WI38 (cell line): ENCODE measurements at regions not wholly inside any gene's neighbourhood (a gene's known extent, or its start where the extent isn't known, plus 50 kb on each side); places are given as distances from the start of the nearest gene placed in this dataset.
"Not testable (repeated sequence)": the region's sequence is repeated elsewhere in the genome, so short reads cannot be mapped to it uniquely, and the experiment has no call there.

Experiments
- H3K4me3 ChIP-seq: 2 replicates; pipeline ENCODE4 v1.5.1; 2011; ENCODE audit warnings: low read depth, mild to moderate bottlenecking, control low read depth, low read length

DNA sequence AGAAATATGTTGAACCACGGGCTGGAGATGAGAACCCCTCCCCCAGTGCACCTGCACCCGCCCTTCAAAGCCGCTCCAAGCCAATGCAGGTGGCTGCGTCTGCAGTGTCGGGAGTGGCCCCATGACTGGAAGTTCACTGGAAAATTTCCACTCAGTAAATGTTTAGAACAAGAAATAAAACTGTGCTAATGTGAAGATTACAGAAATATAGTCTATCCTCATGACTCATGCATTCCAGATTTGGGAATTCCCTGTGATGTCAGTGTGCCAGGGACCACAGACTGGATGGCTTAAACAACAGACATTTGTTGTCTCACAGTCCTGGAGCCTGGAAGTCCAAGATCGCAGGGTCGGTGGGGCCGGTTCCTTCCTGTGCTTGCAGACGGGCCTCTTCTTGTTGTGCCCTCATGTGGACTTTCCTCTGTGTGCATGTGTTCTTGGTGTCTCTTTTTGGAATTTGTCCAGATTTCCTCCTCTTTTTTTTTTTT lies 3967.0 kb upstream of the TPTE start:
- not testable (repeated sequence) for H3K4me3 ChIP-seq

DNA sequence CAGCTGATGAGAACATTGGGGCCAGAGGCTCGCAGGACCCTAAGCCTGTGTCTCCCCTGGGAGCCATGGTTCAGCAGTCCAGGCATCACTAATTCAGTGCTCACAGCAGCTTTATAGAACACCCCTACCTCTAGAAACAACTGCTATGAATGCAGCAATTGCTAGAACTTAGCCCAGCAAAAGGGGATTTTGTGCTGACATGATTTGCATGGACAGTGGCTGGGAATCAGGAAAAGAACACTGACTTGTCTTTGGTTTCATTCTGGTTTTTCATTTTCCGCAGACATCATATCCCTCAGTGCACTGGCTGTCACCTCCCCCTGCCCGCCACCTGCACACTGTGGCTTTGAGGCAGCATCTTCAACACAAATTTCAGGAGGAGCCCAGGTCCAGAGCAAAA lies 3964.9 kb upstream of the TPTE start:
- H3K4me3 ChIP-seq: not testable (repeated sequence)

GRCh38 chr21:6557415-6557814 lies 3964.0 kb upstream of the TPTE start:
- H3K4me3 ChIP-seq: not testable (repeated sequence)

GRCh38 chr21:6561168-6561567 lies 3960.2 kb upstream of the TPTE start:
- not testable (repeated sequence) for H3K4me3 ChIP-seq

GRCh38 chr21:6561578-6561977 lies 3959.8 kb upstream of the TPTE start:
- H3K4me3 ChIP-seq: not testable (repeated sequence)

- H3K4me3 ChIP-seq: not testable (repeated sequence)
Measured at GRCh38 chr21:6564543-6565166, 3956.7 kb upstream of the TPTE start.

DNA sequence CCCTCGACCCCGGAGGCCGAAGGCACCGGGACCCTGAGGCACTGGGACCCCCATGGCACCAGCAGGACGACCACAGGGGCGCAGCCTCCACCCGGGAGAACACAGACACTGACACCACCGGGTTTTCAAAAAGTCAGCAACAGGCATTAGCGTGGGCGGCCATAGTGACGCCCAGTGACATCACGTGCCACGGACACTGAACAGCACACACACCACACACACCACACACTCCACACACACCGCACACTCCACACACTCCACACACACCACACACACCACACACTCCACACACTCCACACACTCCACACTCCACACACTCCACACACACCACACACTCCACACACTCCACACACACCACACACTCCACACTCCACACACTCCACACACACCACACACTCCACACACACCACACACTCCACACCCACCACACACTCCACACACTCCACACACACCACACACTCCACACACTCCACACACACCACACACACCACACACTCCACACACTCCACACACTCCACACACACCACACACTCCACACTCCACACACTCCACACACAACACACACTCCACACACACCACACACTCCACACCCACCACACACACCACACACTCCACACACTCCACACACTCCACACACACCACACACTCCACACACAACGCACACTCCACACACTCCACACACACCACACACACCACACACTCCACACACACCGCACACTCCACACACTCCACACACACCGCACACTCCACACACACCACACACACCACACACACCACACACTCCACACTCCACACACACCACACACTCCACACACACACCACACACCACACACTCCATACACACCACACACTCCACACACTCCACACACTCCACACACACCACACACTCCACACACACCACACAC lies 3955.9 kb upstream of the TPTE start:
- H3K4me3 ChIP-seq: not testable (repeated sequence)

- H3K4me3 ChIP-seq: not testable (repeated sequence)
Measured at GRCh38 chr21:6567542-6567941, 3953.8 kb upstream of the TPTE start.

DNA sequence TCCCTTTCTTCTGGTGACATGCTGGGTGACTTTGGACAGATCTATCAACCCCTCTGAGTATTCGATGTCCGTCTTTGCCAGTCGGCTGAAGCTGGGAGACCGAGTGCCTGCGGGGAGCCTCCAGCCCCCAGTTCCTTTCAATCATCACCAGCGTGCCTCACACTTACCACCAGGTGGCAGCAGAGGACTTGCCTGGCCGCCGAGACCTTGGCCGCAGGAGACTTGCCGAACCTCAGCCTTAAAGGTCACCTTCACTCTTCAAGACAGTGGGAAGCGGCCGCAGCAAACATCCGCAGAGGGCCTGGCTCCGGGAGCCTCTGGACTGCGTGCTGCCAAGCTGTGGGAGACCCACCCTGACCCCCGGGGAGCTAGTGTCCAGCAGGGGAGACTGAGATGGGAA lies 3952.2 kb upstream of the TPTE start:
- H3K4me3 ChIP-seq: not testable (repeated sequence)

DNA sequence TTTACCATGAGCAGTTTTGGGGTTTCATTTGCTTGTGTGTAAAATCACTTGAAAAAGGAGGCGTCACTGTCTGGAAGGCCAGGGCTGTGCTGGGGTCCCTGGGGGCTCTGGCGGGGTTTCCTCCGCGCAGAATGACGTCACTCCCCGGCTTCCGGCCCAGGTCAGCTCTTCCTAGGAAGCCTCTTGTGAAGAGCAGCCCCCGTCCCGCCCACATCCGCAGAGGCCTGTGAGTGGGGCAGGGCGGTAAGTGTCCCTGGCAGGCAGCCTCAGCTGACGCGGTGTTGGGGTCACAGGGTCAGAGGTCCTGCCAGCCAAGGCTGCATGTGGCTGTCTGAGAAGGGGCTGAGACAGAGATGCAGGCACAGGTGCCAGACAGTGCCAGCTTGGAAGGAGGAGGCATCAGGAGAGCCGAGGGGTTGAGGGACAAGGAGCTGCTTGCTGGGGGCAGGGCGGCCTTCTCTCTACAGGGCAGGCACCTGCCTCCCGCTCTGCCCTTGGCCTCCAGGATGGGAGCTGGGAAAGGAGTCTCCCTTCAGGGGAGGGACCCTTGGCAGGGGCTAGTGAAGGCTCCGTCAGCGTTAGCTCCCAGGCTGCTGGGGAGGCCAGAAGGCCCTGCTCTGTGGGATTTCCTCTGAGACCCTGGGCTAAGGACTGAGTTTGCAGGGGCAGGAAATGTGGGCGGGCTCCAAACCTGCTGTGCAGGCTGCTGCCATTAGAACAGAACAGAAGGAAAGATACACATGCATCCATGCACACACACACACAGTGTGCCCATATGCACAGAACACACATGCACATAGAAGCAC lies 3951.6 kb upstream of the TPTE start:
- H3K4me3 ChIP-seq: not testable (repeated sequence)

DNA sequence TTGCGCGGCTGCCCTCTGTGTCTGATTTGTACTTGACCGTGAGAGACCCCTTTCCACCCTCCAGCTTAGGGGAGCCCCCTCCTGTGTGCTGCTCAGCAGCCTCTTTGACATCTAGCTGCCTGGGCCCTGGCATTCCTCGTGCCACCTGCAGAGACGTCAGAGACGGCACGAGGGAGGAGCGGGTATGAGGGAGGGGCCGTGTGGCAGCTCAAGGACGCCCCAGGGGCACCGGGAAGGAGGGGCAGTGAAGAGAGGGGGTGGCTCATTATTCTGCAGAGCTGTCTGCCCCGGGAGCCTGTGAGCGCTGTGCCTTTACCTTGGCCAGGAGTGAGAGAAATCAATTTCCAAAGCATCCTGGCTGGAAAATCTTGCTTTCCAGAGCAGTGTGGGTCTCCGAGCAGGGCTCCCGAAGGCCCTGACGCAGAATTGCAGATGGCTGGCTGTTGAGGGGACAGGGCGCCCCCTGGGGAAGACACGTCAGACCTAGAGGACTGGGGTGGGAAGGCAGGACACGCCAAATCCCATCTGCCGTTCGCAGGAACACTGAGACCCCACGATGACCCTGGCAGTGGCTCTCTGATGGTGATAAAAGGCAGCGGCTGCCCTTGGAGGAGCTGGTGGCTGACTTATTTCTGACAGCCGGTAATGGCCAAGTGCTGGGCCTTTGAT lies 3950.5 kb upstream of the TPTE start:
- not testable (repeated sequence) for H3K4me3 ChIP-seq

GRCh38 chr21:6573576-6573975 lies 3947.8 kb upstream of the TPTE start:
- H3K4me3 ChIP-seq: not testable (repeated sequence)

- not testable (repeated sequence) for H3K4me3 ChIP-seq
Measured at GRCh38 chr21:6579801-6580200, 3941.6 kb upstream of the TPTE start.
